BLaER1 (cell line): ENCODE measurements at regions not wholly inside any gene's neighbourhood (a gene's known extent, or its start where the extent isn't known, plus 50 kb on each side); places are given as distances from the start of the nearest gene placed in this dataset.

ENCODE experiments used
- H3K27ac ChIP-seq: shearing (Covaris generic); formaldehyde crosslinking; 2 replicates; pipeline ENCODE4 v1.8.1; 2022
- H3K27me3 ChIP-seq: shearing (Covaris generic); formaldehyde crosslinking; 2 replicates; pipeline ENCODE4 v1.8.1; 2022
- H3K36me3 ChIP-seq: shearing (Covaris generic); formaldehyde crosslinking; 2 replicates; pipeline ENCODE4 v1.8.1; 2022
- H3K4me1 ChIP-seq: shearing (Covaris generic); formaldehyde crosslinking; 2 replicates; pipeline ENCODE4 v1.8.1; 2022
- H3K4me2 ChIP-seq: shearing (Covaris generic); formaldehyde crosslinking; 2 replicates; pipeline ENCODE4 v1.8.1; 2022
- H3K4me3 ChIP-seq: shearing (Covaris generic); formaldehyde crosslinking; 2 replicates; pipeline ENCODE4 v1.8.1; 2022
- H3K9ac ChIP-seq: shearing (Covaris generic); formaldehyde crosslinking; 2 replicates; pipeline ENCODE4 v1.8.1; 2022
- H3K9me3 ChIP-seq: shearing (Covaris generic); formaldehyde crosslinking; 2 replicates; pipeline ENCODE4 v1.8.1; 2022
- H4K20me1 ChIP-seq: shearing (Covaris generic); formaldehyde crosslinking; 2 replicates; pipeline ENCODE4 v1.8.1; 2022
- Cebpa-rat ChIP-seq: shearing (Covaris generic); IDR thresholded peaks from 2 replicates; pipeline ENCODE4 v1.8.1; 2022

GRCh38 chr4:17325098-17325497, 186.8 kb downstream of the QDPR start:
- Histone ChIP-seq H3K27me3 (no peaks in the 10 kb centered on the region), H3K4me1 (no peaks in the 10 kb centered on the region), H4K20me1 (no peaks in the 10 kb centered on the region), H3K36me3 (no peaks in the 10 kb centered on the region), H3K4me2 (no peak overlapping the region), H3K27ac (no peak overlapping the region), H3K9ac (no peak overlapping the region), H3K9me3 (peaks cover 3% of the 10 kb centered on the region; the same call in 1 of the 2 replicates), H3K4me3 (no peak overlapping the region)
- TF ChIP-seq Cebpa-rat = no peak

- no peak overlapping the region for H3K4me2 ChIP-seq
- no peaks in the 10 kb centered on the region for H3K27me3 ChIP-seq
- H3K9ac ChIP-seq = no peak overlapping the region
Measured at GRCh38 chr4:17324386-17324830, 187.5 kb downstream of the QDPR start.

GRCh38 chr4:17323554-17324385, 188.1 kb downstream of the QDPR start:
- H3K9ac ChIP-seq = no peak overlapping the region
- H3K4me1 ChIP-seq = no peaks in the 10 kb centered on the region
- TF ChIP-seq Cebpa-rat = no peak
- H3K4me2 ChIP-seq = no peak overlapping the region
- H3K27me3 ChIP-seq = no peaks in the 10 kb centered on the region
- H3K9me3 ChIP-seq = peaks cover 4% of the 10 kb centered on the region; the same call in 1 of the 2 replicates
- no peaks in the 10 kb centered on the region for H3K36me3 ChIP-seq
- no peak overlapping the region for H3K4me3 ChIP-seq
- H3K27ac ChIP-seq = no peak overlapping the region
- no peaks in the 10 kb centered on the region for H4K20me1 ChIP-seq

More at GRCh38 chr4:17324386-17324830, 187.5 kb downstream of the QDPR start:
- no peaks in the 10 kb centered on the region for H3K36me3 ChIP-seq
- no peak overlapping the region for H3K4me3 ChIP-seq
- no peaks in the 10 kb centered on the region for H3K4me1 ChIP-seq
- peaks cover 4% of the 10 kb centered on the region; the same call in 1 of the 2 replicates for H3K9me3 ChIP-seq
- H4K20me1 ChIP-seq = no peaks in the 10 kb centered on the region
- no peak overlapping the region for H3K27ac ChIP-seq
- TF ChIP-seq Cebpa-rat = no peak

GRCh38 chr4:17322514-17322913, 189.4 kb downstream of the QDPR start:
- Histone ChIP-seq H4K20me1 (no peaks in the 10 kb centered on the region), H3K9me3 (peaks cover 4% of the 10 kb centered on the region; the same call in 1 of the 2 replicates), H3K4me2 (no peak overlapping the region), H3K4me3 (no peak overlapping the region), H3K27ac (no peak overlapping the region), H3K4me1 (no peaks in the 10 kb centered on the region), H3K27me3 (no peaks in the 10 kb centered on the region), H3K9ac (no peak overlapping the region), H3K36me3 (no peaks in the 10 kb centered on the region)
- no peak for TF ChIP-seq Cebpa-rat

- no peaks in the 10 kb centered on the region for H3K4me1 ChIP-seq
- no peak overlapping the region for H3K4me3 ChIP-seq
- H3K9ac ChIP-seq = no peak overlapping the region
- no peaks in the 10 kb centered on the region for H4K20me1 ChIP-seq
- H3K36me3 ChIP-seq = no peaks in the 10 kb centered on the region
- H3K27me3 ChIP-seq = no peaks in the 10 kb centered on the region
- no peak overlapping the region for H3K27ac ChIP-seq
- H3K4me2 ChIP-seq = no peak overlapping the region
- no peak for TF ChIP-seq Cebpa-rat
- H3K9me3 ChIP-seq = peaks cover 4% of the 10 kb centered on the region; the same call in 1 of the 2 replicates
Measured at GRCh38 chr4:17320046-17320445, 191.8 kb downstream of the QDPR start.

GRCh38 chr4:17317526-17317925, 194.4 kb downstream of the QDPR start:
- H3K4me2 ChIP-seq = no peak overlapping the region
- H3K27ac ChIP-seq = no peak overlapping the region
- H3K4me1 ChIP-seq = no peaks in the 10 kb centered on the region
- no peaks in the 10 kb centered on the region for H4K20me1 ChIP-seq
- H3K9ac ChIP-seq = no peak overlapping the region
- no peak for TF ChIP-seq Cebpa-rat
- no peak overlapping the region for H3K4me3 ChIP-seq
- H3K27me3 ChIP-seq = no peaks in the 10 kb centered on the region
- H3K36me3 ChIP-seq = no peaks in the 10 kb centered on the region
- H3K9me3 ChIP-seq = peaks cover 4% of the 10 kb centered on the region; the same call in 1 of the 2 replicates

GRCh38 chr4:17316566-17316965, 195.3 kb downstream of the QDPR start:
- Histone ChIP-seq H3K27ac (no peak overlapping the region), H3K4me3 (no peak overlapping the region), H3K9ac (no peak overlapping the region), H3K4me1 (no peaks in the 10 kb centered on the region), H3K9me3 (peaks cover 4% of the 10 kb centered on the region; the same call in 1 of the 2 replicates), H4K20me1 (no peaks in the 10 kb centered on the region), H3K4me2 (no peak overlapping the region), H3K36me3 (no peaks in the 10 kb centered on the region), H3K27me3 (no peaks in the 10 kb centered on the region)
- no peak for TF ChIP-seq Cebpa-rat

- Histone ChIP-seq H3K27me3 (no peaks in the 10 kb centered on the region), H3K9ac (no peak overlapping the region), H3K4me2 (no peak overlapping the region), H3K4me3 (no peak overlapping the region), H3K36me3 (no peaks in the 10 kb centered on the region), H3K9me3 (peaks cover 4% of the 10 kb centered on the region; the same call in 1 of the 2 replicates), H4K20me1 (no peaks in the 10 kb centered on the region), H3K27ac (no peak overlapping the region), H3K4me1 (no peaks in the 10 kb centered on the region)
- no peak for TF ChIP-seq Cebpa-rat
Measured at GRCh38 chr4:17315459-17315858, 196.4 kb downstream of the QDPR start.

GRCh38 chr4:17313194-17313593, 198.7 kb downstream of the QDPR start:
- H3K4me3 ChIP-seq = no peak overlapping the region
- H3K4me1 ChIP-seq = no peaks in the 10 kb centered on the region
- no peaks in the 10 kb centered on the region for H3K36me3 ChIP-seq
- no peak overlapping the region for H3K9ac ChIP-seq
- no peak for TF ChIP-seq Cebpa-rat
- no peaks in the 10 kb centered on the region for H4K20me1 ChIP-seq
- no peak overlapping the region for H3K27ac ChIP-seq
- no peaks in the 10 kb centered on the region for H3K27me3 ChIP-seq
- no peak overlapping the region for H3K4me2 ChIP-seq
- no peaks in the 10 kb centered on the region for H3K9me3 ChIP-seq

GRCh38 chr4:17310269-17310652, 201.6 kb downstream of the QDPR start:
- Histone ChIP-seq H3K4me3 (no peak overlapping the region), H3K4me1 (no peaks in the 10 kb centered on the region), H3K27me3 (no peaks in the 10 kb centered on the region), H4K20me1 (no peaks in the 10 kb centered on the region), H3K4me2 (no peak overlapping the region), H3K36me3 (no peaks in the 10 kb centered on the region), H3K9me3 (no peaks in the 10 kb centered on the region), H3K27ac (no peak overlapping the region), H3K9ac (no peak overlapping the region)
- TF ChIP-seq Cebpa-rat = no peak
